GM18507 (cell line): ENCODE measurements at regions not wholly inside any gene's neighbourhood (a gene's known extent, or its start where the extent isn't known, plus 50 kb on each side); places are given as distances from the start of the nearest gene placed in this dataset.
"Not testable (repeated sequence)": the region's sequence is repeated elsewhere in the genome, so short reads cannot be mapped to it uniquely, and the experiment has no call there.

Source experiments
- DNase-seq: peaks from one replicate; pipeline ENCODE4 v3.0.0; 2011; ENCODE audit warnings: low read depth; ENCODE audit not compliant: insufficient read length; ENCODE audit errors: extremely low spot score
- FAIRE-seq: peaks from 2 replicates; lab custom pipeline; 2011; peaks lifted over from hg19 to GRCh38; lab: Jason Lieb, UNC

GRCh38 chr16:29199626-29200025, 206.9 kb downstream of the NPIPB11 start:
- not testable (repeated sequence) for DNase-seq, FAIRE-seq

- no peak for DNase-seq
- no peak for FAIRE-seq
These were observed 207.6 kb downstream of the NPIPB11 start for GRCh38 chr16:29198731-29199521.

- FAIRE-seq, result no peak
- no peak for DNase-seq
These were observed 208.3 kb downstream of the NPIPB11 start for GRCh38 chr16:29198231-29198630.

GRCh38 chr16:29197494-29198100, 208.9 kb downstream of the NPIPB11 start:
- not testable (repeated sequence) for DNase-seq, FAIRE-seq

- not testable (repeated sequence) for DNase-seq
These were observed 209.8 kb downstream of the NPIPB11 start for GRCh38 chr16:29196746-29197145.

GRCh38 chr16:29195116-29195872, 210.4 kb downstream of the LAT start:
- DNase-seq, FAIRE-seq: not testable (repeated sequence)

More at GRCh38 chr16:29196746-29197145, 209.8 kb downstream of the NPIPB11 start:
- not testable (repeated sequence) for FAIRE-seq

GRCh38 chr16:29194185-29194844, 209.5 kb downstream of the LAT start:
- DNase-seq, FAIRE-seq: not testable (repeated sequence)

- not testable (repeated sequence) for DNase-seq, FAIRE-seq
These were observed 208.8 kb downstream of the LAT start for GRCh38 chr16:29193634-29194033.

- not testable (repeated sequence) for FAIRE-seq
These were observed 208.4 kb downstream of the LAT start for GRCh38 chr16:29193248-29193574.

GRCh38 chr16:29192329-29193247, 207.7 kb downstream of the LAT start:
- DNase-seq (no peak), FAIRE-seq (no peak)

More at GRCh38 chr16:29193248-29193574, 208.4 kb downstream of the LAT start:
- DNase-seq, result not testable (repeated sequence)

- DNase-seq, FAIRE-seq: not testable (repeated sequence)
These were observed 206.9 kb downstream of the LAT start for GRCh38 chr16:29191636-29192180.

GRCh38 chr16:29190553-29191431, 205.9 kb downstream of the LAT start:
- FAIRE-seq, DNase-seq: not testable (repeated sequence)

GRCh38 chr16:29188806-29189205, 204.0 kb downstream of the LAT start:
- DNase-seq, FAIRE-seq: not testable (repeated sequence)

- FAIRE-seq, DNase-seq: not testable (repeated sequence)
These were observed 201.7 kb downstream of the LAT start for GRCh38 chr16:29186306-29187220.

GRCh38 chr16:29185872-29186271, 201.0 kb downstream of the LAT start:
- DNase-seq, FAIRE-seq: not testable (repeated sequence)

- not testable (repeated sequence) for FAIRE-seq, DNase-seq
These were observed 200.0 kb downstream of the LAT start for GRCh38 chr16:29184738-29185438.
